ENCODE measurements at regions not wholly inside any gene's neighbourhood (a gene's known extent, or its start where the extent isn't known, plus 50 kb on each side); places are given as distances from the start of the nearest gene placed in this dataset.

DNA sequence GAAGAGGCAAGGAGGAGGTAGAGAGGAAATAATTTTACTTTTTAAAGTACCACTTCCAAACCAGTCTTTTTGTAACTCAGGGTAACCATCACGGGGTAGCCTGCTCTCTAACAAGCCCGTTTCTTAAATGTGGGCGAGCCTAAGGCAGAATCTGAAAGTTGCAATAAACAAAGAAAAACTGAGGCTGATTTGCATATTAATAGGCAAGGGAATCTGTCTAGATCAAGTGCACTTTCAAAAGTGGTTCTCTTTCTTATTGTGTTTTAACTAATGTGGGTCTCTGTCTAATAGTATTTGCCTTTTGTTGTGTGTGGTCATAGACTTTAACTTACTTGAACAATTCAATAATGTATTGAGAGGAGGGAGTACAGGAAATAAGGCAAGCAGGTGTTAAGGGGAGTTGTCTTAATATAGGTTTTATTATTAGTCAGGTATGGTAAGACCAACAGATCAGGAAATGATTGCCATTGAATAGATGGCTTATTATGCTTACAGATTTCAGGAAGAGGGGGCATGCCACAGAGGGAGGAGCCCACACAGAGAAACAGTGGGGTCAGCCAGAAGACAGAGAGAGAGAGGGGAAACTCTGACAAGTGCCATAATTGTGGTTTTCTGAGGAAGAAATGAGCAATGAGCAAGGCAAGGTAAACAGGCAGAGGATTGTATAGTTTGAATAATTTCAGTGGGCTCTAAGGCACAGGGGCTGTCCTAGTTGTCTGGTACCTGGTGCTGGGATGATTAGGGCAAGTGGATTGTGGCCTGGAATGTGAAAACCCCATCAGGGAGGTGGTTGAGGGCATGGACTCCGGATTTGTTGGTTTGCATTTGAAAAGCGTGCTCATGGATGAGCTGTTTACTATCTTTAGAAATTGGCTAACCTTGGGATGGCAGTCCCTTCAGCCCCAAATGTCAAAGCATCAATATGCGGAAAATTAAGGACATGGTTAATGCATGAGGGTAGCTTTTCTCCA lies 237.2 kb downstream of the TOX3 start:
- H2AFZ ChIP-seq (ENCODE audit: low read depth, low read length, poor library complexity, severe bottlenecking), result no peak overlapping the region
- no peaks in the 10 kb centered on the region for H3K79me2 ChIP-seq (ENCODE audit: insufficient read depth, low read length)
- H3K9ac ChIP-seq (ENCODE audit: low read length), result no peak overlapping the region
- no peaks in the 10 kb centered on the region for H3K27me3 ChIP-seq (ENCODE audit: insufficient read depth, low read length)
- POLR2A ChIA-PET, result no interaction called here
- no peak overlapping the region for H3K27ac ChIP-seq (ENCODE audit: low read depth, low read length)
- no peak for TF ChIP-seq RAD21 (IDR thresholded peaks at IDR 0.05; ENCODE audit: low read depth)
- H3K9me2 ChIP-seq (ENCODE audit: insufficient read depth), result no peaks in the 10 kb centered on the region
- no peaks in the 10 kb centered on the region for H3K4me1 ChIP-seq (ENCODE audit: control insufficient read depth in 1 of 2, insufficient read depth in 2 of 2, low read length in 2 of 2)
- BruUV-seq (replicated peaks), result no TSS peak
- no peaks in the 10 kb centered on the region for H4K20me1 ChIP-seq (ENCODE audit: insufficient read depth)
- intact Hi-C loops (cut with micrococcal nuclease), result no loop called here
- H3K36me3 ChIP-seq (ENCODE audit: control insufficient read depth in 1 of 2, insufficient read depth in 2 of 2, low read length in 2 of 2), result no peaks in the 10 kb centered on the region
- H3K9me3 ChIP-seq (ENCODE audit: control insufficient read depth in 1 of 2, insufficient read depth in 1 of 2, low read depth in 1 of 2, low read length in 2 of 2), result peaks cover 11 to 23% of the 10 kb centered on the region in 2 experiments; a peak in 2 of 4 replicates
- RAD21 ChIA-PET (ENCODE audit: low non-redundant PET in 1 of 2, low total read pairs in 2 of 2, uncharacterized antibody in 2 of 2, unreplicated experiment in 2 of 2), result no interaction called here
- DNase-seq (ENCODE audit: low read depth, low spot score) (no peak), ATAC-seq (no peak)
- no peak overlapping the region for H3K4me2 ChIP-seq (ENCODE audit: low read length)
- CTCF ChIA-PET, result no interaction called here
- no peak overlapping the region for H3K4me3 ChIP-seq (replicated peaks in 1 of 2; ENCODE audit: low read depth in 1 of 2, low read length in 2 of 2)

DNA sequence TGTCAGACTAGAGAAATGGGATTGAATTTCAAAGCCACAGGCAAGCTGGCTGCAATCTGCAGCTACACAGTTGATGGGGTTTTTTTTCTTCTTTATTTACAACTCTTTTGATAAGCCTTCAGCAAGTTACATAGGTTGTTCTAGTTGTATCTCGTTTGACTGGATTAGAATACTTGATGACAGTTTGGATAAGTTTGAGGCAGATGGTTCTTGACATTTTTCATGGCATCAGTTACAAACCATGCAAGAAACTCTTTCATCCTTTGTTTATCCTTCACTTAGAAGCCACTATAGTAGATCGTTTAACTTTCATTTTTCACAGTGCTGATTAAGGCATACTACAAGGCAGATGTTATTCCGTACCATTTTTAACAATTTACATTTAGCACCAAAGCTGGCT lies 238.9 kb downstream of the TOX3 start:
- Histone ChIP-seq H4K20me1 (ENCODE audit: insufficient read depth) (no peaks in the 10 kb centered on the region), H3K9me2 (ENCODE audit: insufficient read depth) (no peaks in the 10 kb centered on the region), H3K4me3 (replicated peaks in 1 of 2; ENCODE audit: low read depth in 1 of 2, low read length in 2 of 2) (no peak overlapping the region), H3K9ac (ENCODE audit: low read length) (no peak overlapping the region), H3K4me1 (ENCODE audit: control insufficient read depth in 1 of 2, insufficient read depth in 2 of 2, low read length in 2 of 2) (no peaks in the 10 kb centered on the region), H3K36me3 (ENCODE audit: control insufficient read depth in 1 of 2, insufficient read depth in 2 of 2, low read length in 2 of 2) (no peaks in the 10 kb centered on the region), H3K27me3 (ENCODE audit: insufficient read depth, low read length) (no peaks in the 10 kb centered on the region), H3K4me2 (ENCODE audit: low read length) (no peak overlapping the region), H3K9me3 (ENCODE audit: control insufficient read depth in 1 of 2, insufficient read depth in 1 of 2, low read depth in 1 of 2, low read length in 2 of 2) (peaks cover 16 to 17% of the 10 kb centered on the region in 2 experiments; a peak in 2 of 4 replicates), H2AFZ (ENCODE audit: low read depth, low read length, poor library complexity, severe bottlenecking) (no peak overlapping the region), H3K27ac (ENCODE audit: low read depth, low read length) (no peak overlapping the region), H3K79me2 (ENCODE audit: insufficient read depth, low read length) (no peaks in the 10 kb centered on the region)
- CTCF ChIA-PET, result no interaction called here
- POLR2A ChIA-PET, result no interaction called here
- DNase-seq (ENCODE audit: low read depth, low spot score), result no peak
- TF ChIP-seq YY1 (IDR thresholded peaks at IDR 0.05; ENCODE audit: extremely low read depth, insufficient replicate concordance, low read depth, low read length) (no peak), TCF7L2 (IDR thresholded peaks at IDR 0.05; ENCODE audit: borderline replicate concordance, extremely low read depth, insufficient read depth, insufficient read length) (no peak), CEBPB (IDR thresholded peaks at IDR 0.05; ENCODE audit: low read depth) (no peak), FOSL1 (IDR thresholded peaks at IDR 0.05; ENCODE audit: low read depth) (no peak), EGR1 (IDR thresholded peaks at IDR 0.05; ENCODE audit: low read depth) (no peak), ELF1 (IDR thresholded peaks at IDR 0.05; ENCODE audit: borderline replicate concordance, low read depth) (no peak), EZH2phosphoT487 (IDR thresholded peaks at IDR 0.05; ENCODE audit: borderline replicate concordance) (no peak), POLR2AphosphoS5 (IDR thresholded peaks at IDR 0.05; ENCODE audit: low read depth, low read length) (no peak), JUND (IDR thresholded peaks at IDR 0.05) (no peak), ZFX (IDR thresholded peaks at IDR 0.05) (no peak), RAD21 (IDR thresholded peaks at IDR 0.05; ENCODE audit: low read depth) (no peak)
- TF ChIP-seq, protein P1, sequence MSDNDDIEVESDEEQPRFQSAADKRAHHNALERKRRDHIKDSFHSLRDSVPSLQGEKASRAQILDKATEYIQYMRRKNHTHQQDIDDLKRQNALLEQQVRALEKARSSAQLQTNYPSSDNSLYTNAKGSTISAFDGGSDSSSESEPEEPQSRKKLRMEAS (IDR thresholded peaks at IDR 0.05), result no peak
- RAD21 ChIA-PET (ENCODE audit: low non-redundant PET in 1 of 2, low total read pairs in 2 of 2, uncharacterized antibody in 2 of 2, unreplicated experiment in 2 of 2), result no interaction called here
- BruUV-seq (replicated peaks), result no TSS peak
- intact Hi-C loops (cut with micrococcal nuclease), result no loop called here
- no peak for ATAC-seq
